HG02610 (cell line): ENCODE measurements at regions not wholly inside any gene's neighbourhood (a gene's known extent, or its start where the extent isn't known, plus 50 kb on each side); places are given as distances from the start of the nearest gene placed in this dataset.
"Not testable (repeated sequence)": the region's sequence is repeated elsewhere in the genome, so short reads cannot be mapped to it uniquely, and the experiment has no call there.

Experiments used
- ATAC-seq: cut with Tn5 transposase; IDR thresholded peaks from one replicate; pipeline ENCODE4 v1.9.1; 2021; ENCODE audit warnings: mild to moderate bottlenecking, moderate library complexity; ENCODE audit not compliant: unreplicated experiment

GRCh38 chr13:80740071-80740470 lies 399.1 kb upstream of the SPRY2 start:
- ATAC-seq, result no peak

GRCh38 chr13:80737513-80737912 lies 396.6 kb upstream of the SPRY2 start:
- no peak for ATAC-seq

GRCh38 chr13:80727321-80727975 lies 386.5 kb upstream of the SPRY2 start:
- no peak for ATAC-seq

GRCh38 chr13:80726868-80727267 lies 385.9 kb upstream of the SPRY2 start:
- ATAC-seq, result no peak

- no peak for ATAC-seq
Observed at GRCh38 chr13:80721689-80722088, 380.8 kb upstream of the SPRY2 start.

GRCh38 chr13:80718970-80719369 lies 378.0 kb upstream of the SPRY2 start:
- ATAC-seq, result no peak

- ATAC-seq, result no peak
Observed at GRCh38 chr13:80717776-80718175, 376.9 kb upstream of the SPRY2 start.

- ATAC-seq, result no peak
Observed at GRCh38 chr13:80716610-80717081, 375.7 kb upstream of the SPRY2 start.

- no peak for ATAC-seq
Observed at GRCh38 chr13:80712026-80712425, 371.1 kb upstream of the SPRY2 start.

GRCh38 chr13:80708791-80709190 lies 367.9 kb upstream of the SPRY2 start:
- no peak for ATAC-seq

- ATAC-seq, result no peak
Observed at GRCh38 chr13:80707000-80707983, 366.4 kb upstream of the SPRY2 start.

GRCh38 chr13:80706164-80706471 lies 365.2 kb upstream of the SPRY2 start:
- no peak for ATAC-seq

GRCh38 chr13:80705371-80706163 lies 364.6 kb upstream of the SPRY2 start:
- ATAC-seq, result no peak

GRCh38 chr13:80704369-80704768 lies 363.4 kb upstream of the SPRY2 start:
- no peak for ATAC-seq

- ATAC-seq, result no peak
Observed at GRCh38 chr13:80695841-80696240, 354.9 kb upstream of the SPRY2 start.

GRCh38 chr13:80691814-80692213 lies 350.9 kb upstream of the SPRY2 start:
- ATAC-seq, result not testable (repeated sequence)

- no peak for ATAC-seq
Observed at GRCh38 chr13:80690208-80690607, 349.3 kb upstream of the SPRY2 start.

- no peak for ATAC-seq
Observed at GRCh38 chr13:80688593-80688992, 347.7 kb upstream of the SPRY2 start.

GRCh38 chr13:80685942-80686341 lies 345.0 kb upstream of the SPRY2 start:
- ATAC-seq, result no peak

GRCh38 chr13:80684217-80684991 lies 343.5 kb upstream of the SPRY2 start:
- no peak for ATAC-seq
